ENCODE measurements at regions not wholly inside any gene's neighbourhood (a gene's known extent, or its start where the extent isn't known, plus 50 kb on each side); places are given as distances from the start of the nearest gene placed in this dataset.

GRCh38 chr2:58319481-58319880, 78.4 kb upstream of the FANCL start:
- no peak for TF ChIP-seq CTCF (IDR thresholded peaks at IDR 0.05)
- TF ChIP-seq POLR2A (IDR thresholded peaks at IDR 0.05) = no peak
